ENCODE measurements at regions not wholly inside any gene's neighbourhood (a gene's known extent, or its start where the extent isn't known, plus 50 kb on each side); places are given as distances from the start of the nearest gene placed in this dataset.
A peak's percentile ranks its signal among the peaks of the same experiment; 100 is the strongest.

GRCh38 chr5:32507738-32508434 lies 63.3 kb upstream of the ZFR start:
- H3K9ac ChIP-seq, result peak overlapping the region; percentile 63; the same call in 1 of the 2 replicates
- H2AFZ ChIP-seq (ENCODE audit: low read depth), result 0 out of 2 replicates have a peak overlapping the region, but pooled peaks have one; percentile 10
- ChIA-PET POLR2A (no interaction called here), CTCF (interaction anchor here (1.0 to 1.8 kb wide), 3 partner anchors 18 to 82 kb away, joined by 3 to 6 read pairs (median 5); no protein-coding TSS in a partner anchor)
- H4K20me1 ChIP-seq (ENCODE audit: insufficient read depth), result no peaks in the 10 kb centered on the region
- WGBS (ENCODE audit: low lambda C conversion rate), result 26% methylated on average over 5 of the region's 7 CpGs
- peak overlapping the region; percentile 45 to 93; a peak in 3 of 4 replicates for H3K27ac ChIP-seq (ENCODE audit: low read depth in 2 of 2, low read length in 1 of 2)
- H3K79me2 ChIP-seq (ENCODE audit: insufficient read depth), result no peaks in the 10 kb centered on the region
- peak overlapping the region; percentile 88; the same call in 1 of the 2 replicates for H3K4me2 ChIP-seq
- no peaks in the 10 kb centered on the region for H3K9me3 ChIP-seq
- no peak for DNase-seq
- H3K4me3 ChIP-seq (ENCODE audit: low read depth in 2 of 2, low read length in 1 of 2), result peak overlapping the region in 1 of 2 experiments; percentile 13; a peak in 1 of 4 replicates
- H3K4me1 ChIP-seq (ENCODE audit: control insufficient read depth in 1 of 2, insufficient read depth in 2 of 2, low read depth in 1 of 2, low read length in 1 of 2), result peaks cover 30 to 32% of the 10 kb centered on the region in 2 experiments
- no peaks in the 10 kb centered on the region for H3K36me3 ChIP-seq (replicated peaks in 1 of 2; ENCODE audit: control insufficient read depth in 1 of 2, insufficient read depth in 2 of 2, low read length in 1 of 2)
- no peaks in the 10 kb centered on the region for H3K27me3 ChIP-seq (ENCODE audit: insufficient read depth)
- H3K9me2 ChIP-seq, result no peaks in the 10 kb centered on the region
- H3F3A ChIP-seq (replicated peaks; ENCODE audit: insufficient read depth), result peaks cover 47% of the 10 kb centered on the region
- TF ChIP-seq USF1 (IDR thresholded peaks at IDR 0.05; ENCODE audit: borderline replicate concordance, low read depth), result no peak
- no peak for TF ChIP-seq FOXM1 (IDR thresholded peaks at IDR 0.05; ENCODE audit: low read depth)
- 0 out of 2 replicates have a peak, but pooled peaks have one; percentile 19 for TF ChIP-seq MEF2A (IDR thresholded peaks at IDR 0.05; ENCODE audit: borderline replicate concordance, low read depth)
- no peak for TF ChIP-seq SMC3 (IDR thresholded peaks at IDR 0.05; ENCODE audit: low read depth, low read length)
- TF ChIP-seq RFX5 (IDR thresholded peaks at IDR 0.05; ENCODE audit: low read length), result no peak
- 0 out of 2 replicates have a peak, but pooled peaks have one; percentile 23 for TF ChIP-seq ZBTB33 (IDR thresholded peaks at IDR 0.05; ENCODE audit: borderline replicate concordance, low read depth)
- TF ChIP-seq USF2 (IDR thresholded peaks at IDR 0.05; ENCODE audit: borderline replicate concordance, low read depth, low read length), result no peak
- no peak for TF ChIP-seq CTCF (IDR thresholded peaks at IDR 0.05)
- TF ChIP-seq GATA2 (CRISPR knock-in tag; IDR thresholded peaks at IDR 0.05), result no peak
- TF ChIP-seq RAD21 (IDR thresholded peaks at IDR 0.05; ENCODE audit: low read length), result no peak
- TF ChIP-seq ELF1 (IDR thresholded peaks at IDR 0.05), result 0 out of 2 replicates have a peak, but pooled peaks have one; percentile 28
- TF ChIP-seq SIN3A (IDR thresholded peaks at IDR 0.05; ENCODE audit: borderline replicate concordance, low read depth, low read length), result no peak
- TF ChIP-seq RCOR1 (IDR thresholded peaks at IDR 0.05; ENCODE audit: low read length), result no peak
- peak; percentile 51; the same call in 1 of the 2 replicates for TF ChIP-seq MAX (IDR thresholded peaks at IDR 0.05; ENCODE audit: low read depth)
- TF ChIP-seq GABPA (IDR thresholded peaks at IDR 0.05; ENCODE audit: low read depth), result 0 out of 2 replicates have a peak, but pooled peaks have one; percentile 7
- TF ChIP-seq POLR2AphosphoS5 (IDR thresholded peaks at IDR 0.05; ENCODE audit: low read depth, low read length), result peak; percentile 47; the same call in 1 of the 2 replicates
- no peak for TF ChIP-seq MXI1 (IDR thresholded peaks at IDR 0.05; ENCODE audit: low read depth, low read length)
- no peak for TF ChIP-seq NRF1 (IDR thresholded peaks at IDR 0.05; ENCODE audit: low read depth, low read length)
- peak; percentile 75 for TF ChIP-seq JUND (IDR thresholded peaks at IDR 0.05)
- peak; percentile 39; the same call in 1 of the 2 replicates for TF ChIP-seq TEAD4 (IDR thresholded peaks at IDR 0.05; ENCODE audit: borderline replicate concordance, insufficient read depth)
- no peak for TF ChIP-seq REST (IDR thresholded peaks at IDR 0.05; ENCODE audit: low read depth, low read length)
- peak in 1 of 2 experiments; percentile 74; a peak in 1 of 4 replicates for TF ChIP-seq EP300 (IDR thresholded peaks at IDR 0.05; ENCODE audit: borderline replicate concordance in 1 of 2, low read depth in 1 of 2, low read length in 1 of 2)
- peak; percentile 68; the same call in 1 of the 2 replicates for TF ChIP-seq FOSL2 (IDR thresholded peaks at IDR 0.05; ENCODE audit: borderline replicate concordance, low read depth)
